ENCODE measurements at regions not wholly inside any gene's neighbourhood (a gene's known extent, or its start where the extent isn't known, plus 50 kb on each side); places are given as distances from the start of the nearest gene placed in this dataset.

DNA sequence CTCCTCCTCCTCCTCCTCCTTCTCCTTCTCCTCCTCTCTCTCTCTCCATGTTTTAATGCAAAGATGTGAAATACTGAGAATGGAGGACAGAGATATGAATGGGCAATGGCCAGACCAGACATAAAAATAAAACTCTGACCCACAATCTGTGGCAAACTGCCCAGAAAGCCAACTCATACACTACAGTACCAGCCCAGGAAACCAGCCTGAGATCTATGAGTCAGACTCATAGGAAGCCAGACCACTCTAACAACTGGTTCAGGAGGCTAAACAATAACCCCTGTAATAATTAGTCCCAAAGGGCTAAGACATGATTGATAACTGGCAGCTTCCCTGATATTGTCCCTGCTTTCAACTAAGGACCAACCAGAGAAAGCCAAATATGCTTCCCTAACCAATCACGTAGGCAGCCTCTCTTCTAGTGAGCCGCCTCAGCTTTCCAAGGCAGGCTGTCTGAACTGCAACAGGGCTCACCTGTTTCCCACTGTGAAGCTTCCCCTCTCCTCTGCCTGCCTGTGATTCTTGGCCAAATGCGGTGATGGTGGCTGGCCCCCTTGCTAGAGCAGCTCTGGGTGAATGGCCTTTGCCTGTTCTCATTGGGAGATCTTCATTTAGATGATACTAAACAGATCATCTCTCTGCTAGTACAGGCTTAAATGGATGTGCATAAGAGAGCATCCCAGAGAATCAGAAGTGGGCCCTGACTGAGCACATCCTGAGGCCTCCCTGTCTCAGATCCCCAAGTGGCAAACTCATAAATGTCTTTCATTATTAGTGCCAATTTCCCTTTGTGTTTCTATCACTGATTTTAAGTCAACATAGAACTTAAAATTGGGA is 817.6 kb downstream of the TNS3 start:
- ChIA-PET POLR2A (no interaction called here), CTCF (no interaction called here)
- Histone ChIP-seq H3K4me3 (ENCODE audit: low read depth, low read length) (no peak overlapping the region), H3K27me3 (ENCODE audit: control insufficient read depth, insufficient read depth, low read length) (no peaks in the 10 kb centered on the region), H3K36me3 (ENCODE audit: control insufficient read depth, insufficient read depth, low read length) (no peaks in the 10 kb centered on the region)
- TF ChIP-seq, protein P1, sequence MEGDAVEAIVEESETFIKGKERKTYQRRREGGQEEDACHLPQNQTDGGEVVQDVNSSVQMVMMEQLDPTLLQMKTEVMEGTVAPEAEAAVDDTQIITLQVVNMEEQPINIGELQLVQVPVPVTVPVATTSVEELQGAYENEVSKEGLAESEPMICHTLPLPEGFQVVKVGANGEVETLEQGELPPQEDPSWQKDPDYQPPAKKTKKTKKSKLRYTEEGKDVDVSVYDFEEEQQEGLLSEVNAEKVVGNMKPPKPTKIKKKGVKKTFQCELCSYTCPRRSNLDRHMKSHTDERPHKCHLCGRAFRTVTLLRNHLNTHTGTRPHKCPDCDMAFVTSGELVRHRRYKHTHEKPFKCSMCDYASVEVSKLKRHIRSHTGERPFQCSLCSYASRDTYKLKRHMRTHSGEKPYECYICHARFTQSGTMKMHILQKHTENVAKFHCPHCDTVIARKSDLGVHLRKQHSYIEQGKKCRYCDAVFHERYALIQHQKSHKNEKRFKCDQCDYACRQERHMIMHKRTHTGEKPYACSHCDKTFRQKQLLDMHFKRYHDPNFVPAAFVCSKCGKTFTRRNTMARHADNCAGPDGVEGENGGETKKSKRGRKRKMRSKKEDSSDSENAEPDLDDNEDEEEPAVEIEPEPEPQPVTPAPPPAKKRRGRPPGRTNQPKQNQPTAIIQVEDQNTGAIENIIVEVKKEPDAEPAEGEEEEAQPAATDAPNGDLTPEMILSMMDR (IDR thresholded peaks at IDR 0.05; ENCODE audit: insufficient read depth, low read depth, low read length): no peak
- DNase-seq (ENCODE audit: low read depth): peak; percentile 67

DNA sequence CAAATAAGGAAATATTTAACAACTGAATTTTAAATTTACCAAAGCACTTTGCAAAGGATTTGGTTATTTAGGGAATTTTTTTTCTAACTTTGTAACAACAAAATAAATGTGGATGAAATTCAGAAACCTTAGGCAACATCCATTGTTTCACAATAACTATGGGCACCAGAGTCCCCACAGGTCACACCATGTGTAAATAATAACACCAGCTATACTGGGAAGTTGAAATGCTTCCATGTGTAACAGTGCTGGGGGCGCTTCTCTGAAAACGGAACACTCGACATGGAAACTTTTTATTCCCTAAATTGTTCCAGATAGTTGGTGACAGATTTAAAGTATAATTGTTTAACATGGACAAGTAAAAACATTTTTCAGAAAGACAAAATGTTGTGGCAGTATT is 818.6 kb downstream of the TNS3 start:
- TF ChIP-seq, protein P1 (IDR thresholded peaks at IDR 0.05; ENCODE audit: insufficient read depth, low read depth, low read length): no peak
- POLR2A ChIA-PET: no interaction called here
- H3K36me3 ChIP-seq (ENCODE audit: control insufficient read depth, insufficient read depth, low read length): no peaks in the 10 kb centered on the region
- CTCF ChIA-PET: interaction anchor here (1.2 to 1.8 kb wide), 2 partner anchors 12 to 145 kb away, joined by 3 to 5 read pairs; no protein-coding TSS in a partner anchor
- H3K27me3 ChIP-seq (ENCODE audit: control insufficient read depth, insufficient read depth, low read length): no peaks in the 10 kb centered on the region
- H3K4me3 ChIP-seq (ENCODE audit: low read depth, low read length): no peak overlapping the region
- no peak for DNase-seq (ENCODE audit: low read depth)

DNA sequence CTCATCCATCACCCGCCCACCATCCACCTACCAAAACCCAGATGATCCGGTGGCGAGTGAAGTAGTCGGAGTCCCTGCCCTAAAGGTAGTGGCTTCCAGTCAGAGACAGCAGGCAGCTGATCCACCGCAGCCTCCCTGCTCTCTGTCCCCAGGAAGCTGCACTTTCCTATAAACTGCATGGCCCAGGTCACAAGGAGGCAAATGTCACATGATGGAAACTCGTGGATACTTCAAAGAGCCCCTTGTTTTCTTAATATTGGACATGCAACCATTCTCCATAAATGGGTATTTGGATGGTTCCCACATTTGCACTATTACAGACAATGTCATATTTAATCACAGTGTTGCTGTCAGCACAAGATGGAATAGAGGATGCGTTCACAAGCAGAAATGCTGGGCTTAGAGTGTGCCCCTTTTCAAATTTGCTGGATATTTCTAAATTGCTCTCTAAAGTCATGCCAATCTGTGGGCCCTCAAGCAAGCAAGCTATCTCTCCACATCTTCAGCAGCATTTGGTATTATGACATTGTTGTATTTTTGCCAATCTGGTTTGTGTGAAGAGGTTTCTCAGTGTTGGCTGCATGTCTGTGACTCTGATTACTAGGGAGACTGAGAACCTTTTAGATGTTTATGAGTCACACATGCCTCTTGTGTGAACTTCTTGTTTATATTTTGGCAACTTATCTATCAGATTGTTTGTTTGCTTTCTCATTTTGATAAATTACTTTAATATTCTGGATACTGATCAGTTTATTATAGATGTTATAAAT is 822.0 kb downstream of the TNS3 start:
- no peaks in the 10 kb centered on the region for H3K36me3 ChIP-seq (ENCODE audit: control insufficient read depth, insufficient read depth, low read length)
- no peaks in the 10 kb centered on the region for H3K27me3 ChIP-seq (ENCODE audit: control insufficient read depth, insufficient read depth, low read length)
- TF ChIP-seq, protein P1 (IDR thresholded peaks at IDR 0.05; ENCODE audit: insufficient read depth, low read depth, low read length): no peak
- CTCF ChIA-PET: interaction anchor here (1.0 kb wide), 1 partner anchor 184 kb away, joined by 3 read pairs; no protein-coding TSS in a partner anchor
- H3K4me3 ChIP-seq (ENCODE audit: low read depth, low read length): no peak overlapping the region
- no peak for DNase-seq (ENCODE audit: low read depth)
- POLR2A ChIA-PET: no interaction called here

DNA sequence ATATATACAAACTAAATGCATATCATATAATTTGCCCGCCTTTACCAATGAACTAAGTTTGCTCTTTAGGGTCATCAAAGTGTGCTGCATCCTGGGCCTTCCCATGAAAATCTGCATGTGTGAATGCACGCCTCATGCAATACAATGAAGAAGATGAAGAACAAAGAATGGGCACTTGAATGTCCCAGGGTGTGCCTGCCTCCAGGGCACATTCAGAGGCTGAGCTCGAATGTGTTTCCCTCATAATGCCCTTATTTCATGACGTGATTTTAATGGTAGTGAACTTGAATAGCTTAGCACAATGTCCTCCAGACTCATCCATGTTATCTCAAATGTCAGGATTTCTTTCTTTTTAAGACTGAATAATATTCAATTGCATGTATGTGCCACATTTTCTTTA is 824.9 kb downstream of the TNS3 start:
- ChIA-PET POLR2A (no interaction called here), CTCF (no interaction called here)
- Histone ChIP-seq H3K36me3 (ENCODE audit: control insufficient read depth, insufficient read depth, low read length) (no peaks in the 10 kb centered on the region), H3K4me3 (ENCODE audit: low read depth, low read length) (no peak overlapping the region), H3K27me3 (ENCODE audit: control insufficient read depth, insufficient read depth, low read length) (no peaks in the 10 kb centered on the region)
- TF ChIP-seq, protein P1 (IDR thresholded peaks at IDR 0.05; ENCODE audit: insufficient read depth, low read depth, low read length): no peak
- no peak for DNase-seq (ENCODE audit: low read depth)

DNA sequence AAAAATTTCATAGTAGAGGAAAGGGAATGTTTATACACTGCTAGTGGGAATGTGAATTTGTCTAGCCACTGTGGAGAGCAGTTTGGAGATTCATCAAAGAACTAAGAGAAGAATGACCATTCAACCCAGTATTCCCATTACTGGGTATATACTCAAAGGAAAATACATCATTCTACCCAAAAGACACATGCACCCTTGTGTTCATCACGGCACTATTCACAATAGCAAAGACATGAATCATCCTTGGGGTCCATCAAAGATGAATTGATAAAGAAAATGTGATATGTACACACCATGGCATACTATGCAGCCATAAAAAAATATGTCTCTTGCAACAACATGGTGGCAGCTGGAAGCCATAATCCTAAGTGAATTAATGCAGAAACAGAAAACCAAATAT is 825.7 kb downstream of the TNS3 start:
- CTCF ChIA-PET: interaction anchor here (0.7 kb wide), 1 partner anchor 251 kb away, joined by 3 read pairs; no protein-coding TSS in a partner anchor
- TF ChIP-seq, protein P1 (IDR thresholded peaks at IDR 0.05; ENCODE audit: insufficient read depth, low read depth, low read length): no peak
- POLR2A ChIA-PET: no interaction called here

More for the DNA sequence above, 825.7 kb downstream of the TNS3 start:
- DNase-seq (ENCODE audit: low read depth): no peak
- H3K4me3 ChIP-seq (ENCODE audit: low read depth, low read length): no peak overlapping the region
- no peaks in the 10 kb centered on the region for H3K27me3 ChIP-seq (ENCODE audit: control insufficient read depth, insufficient read depth, low read length)
- no peaks in the 10 kb centered on the region for H3K36me3 ChIP-seq (ENCODE audit: control insufficient read depth, insufficient read depth, low read length)
